ENCODE measurements at regions not wholly inside any gene's neighbourhood (a gene's known extent, or its start where the extent isn't known, plus 50 kb on each side); places are given as distances from the start of the nearest gene placed in this dataset.

- Histone ChIP-seq H3K9me3 (ENCODE audit: control insufficient read depth, low read length) (no peaks in the 10 kb centered on the region), H3K4me1 (ENCODE audit: control insufficient read depth, insufficient read depth, low read length, poor library complexity, severe bottlenecking) (no peaks in the 10 kb centered on the region), H3K27me3 (replicated peaks; ENCODE audit: control insufficient read depth, insufficient read depth, low read length, poor library complexity, severe bottlenecking) (no peaks in the 10 kb centered on the region), H3K27ac (ENCODE audit: insufficient read depth, low read length, poor library complexity, severe bottlenecking) (no peak overlapping the region), H3K4me3 (ENCODE audit: insufficient read depth, low read depth, low read length, poor library complexity, severe bottlenecking) (no peak overlapping the region), H3K36me3 (ENCODE audit: control insufficient read depth, insufficient read depth, low read length) (no peaks in the 10 kb centered on the region)
- DNase-seq = no peak
Observed at GRCh38 chr18:39529358-39529757, 1963.8 kb upstream of the CELF4 start.

GRCh38 chr18:39527465-39527864 is 1961.9 kb upstream of the CELF4 start:
- DNase-seq = no peak
- no peak overlapping the region for H3K4me3 ChIP-seq (ENCODE audit: insufficient read depth, low read depth, low read length, poor library complexity, severe bottlenecking)
- no peaks in the 10 kb centered on the region for H3K27me3 ChIP-seq (replicated peaks; ENCODE audit: control insufficient read depth, insufficient read depth, low read length, poor library complexity, severe bottlenecking)
- H3K4me1 ChIP-seq (ENCODE audit: control insufficient read depth, insufficient read depth, low read length, poor library complexity, severe bottlenecking) = no peaks in the 10 kb centered on the region
- H3K36me3 ChIP-seq (ENCODE audit: control insufficient read depth, insufficient read depth, low read length) = no peaks in the 10 kb centered on the region
- H3K9me3 ChIP-seq (ENCODE audit: control insufficient read depth, low read length) = no peaks in the 10 kb centered on the region
- H3K27ac ChIP-seq (ENCODE audit: insufficient read depth, low read length, poor library complexity, severe bottlenecking) = no peak overlapping the region

DNA sequence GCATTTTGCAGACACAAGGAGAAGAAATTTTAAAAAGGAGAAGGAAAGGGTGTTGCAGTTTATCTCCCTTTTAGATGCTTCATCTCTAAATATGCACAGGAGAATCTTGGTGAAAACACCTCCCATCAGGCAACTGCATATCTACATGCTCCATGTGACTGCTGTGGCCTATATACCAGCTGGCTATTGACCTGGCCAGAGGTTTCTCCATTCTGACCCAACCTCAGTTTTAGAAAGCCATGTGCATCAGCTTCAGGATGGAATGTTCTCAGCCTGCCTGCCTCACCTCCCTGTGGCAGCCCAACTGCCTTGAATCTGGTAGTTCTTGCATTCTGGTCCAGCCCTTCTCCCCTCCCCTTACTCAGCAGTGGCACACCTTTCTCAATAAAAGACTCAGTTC is 1958.8 kb upstream of the CELF4 start:
- Histone ChIP-seq H3K4me3 (ENCODE audit: insufficient read depth, low read depth, low read length, poor library complexity, severe bottlenecking) (no peak overlapping the region), H3K27ac (ENCODE audit: insufficient read depth, low read length, poor library complexity, severe bottlenecking) (no peak overlapping the region), H3K9me3 (ENCODE audit: control insufficient read depth, low read length) (no peaks in the 10 kb centered on the region), H3K27me3 (replicated peaks; ENCODE audit: control insufficient read depth, insufficient read depth, low read length, poor library complexity, severe bottlenecking) (no peaks in the 10 kb centered on the region), H3K36me3 (ENCODE audit: control insufficient read depth, insufficient read depth, low read length) (no peaks in the 10 kb centered on the region), H3K4me1 (ENCODE audit: control insufficient read depth, insufficient read depth, low read length, poor library complexity, severe bottlenecking) (no peaks in the 10 kb centered on the region)
- DNase-seq = no peak

GRCh38 chr18:39523281-39523680 is 1957.7 kb upstream of the CELF4 start:
- H3K4me1 ChIP-seq (ENCODE audit: control insufficient read depth, insufficient read depth, low read length, poor library complexity, severe bottlenecking) = no peaks in the 10 kb centered on the region
- H3K36me3 ChIP-seq (ENCODE audit: control insufficient read depth, insufficient read depth, low read length) = no peaks in the 10 kb centered on the region
- no peaks in the 10 kb centered on the region for H3K27me3 ChIP-seq (replicated peaks; ENCODE audit: control insufficient read depth, insufficient read depth, low read length, poor library complexity, severe bottlenecking)
- H3K27ac ChIP-seq (ENCODE audit: insufficient read depth, low read length, poor library complexity, severe bottlenecking) = no peak overlapping the region
- no peak for DNase-seq
- no peak overlapping the region for H3K4me3 ChIP-seq (ENCODE audit: insufficient read depth, low read depth, low read length, poor library complexity, severe bottlenecking)
- H3K9me3 ChIP-seq (ENCODE audit: control insufficient read depth, low read length) = no peaks in the 10 kb centered on the region

GRCh38 chr18:39521164-39521563 is 1955.6 kb upstream of the CELF4 start:
- no peak overlapping the region for H3K27ac ChIP-seq (ENCODE audit: insufficient read depth, low read length, poor library complexity, severe bottlenecking)
- H3K4me1 ChIP-seq (ENCODE audit: control insufficient read depth, insufficient read depth, low read length, poor library complexity, severe bottlenecking) = no peaks in the 10 kb centered on the region
- no peaks in the 10 kb centered on the region for H3K27me3 ChIP-seq (replicated peaks; ENCODE audit: control insufficient read depth, insufficient read depth, low read length, poor library complexity, severe bottlenecking)
- H3K36me3 ChIP-seq (ENCODE audit: control insufficient read depth, insufficient read depth, low read length) = no peaks in the 10 kb centered on the region
- no peaks in the 10 kb centered on the region for H3K9me3 ChIP-seq (ENCODE audit: control insufficient read depth, low read length)
- no peak overlapping the region for H3K4me3 ChIP-seq (ENCODE audit: insufficient read depth, low read depth, low read length, poor library complexity, severe bottlenecking)
- DNase-seq = no peak

DNA sequence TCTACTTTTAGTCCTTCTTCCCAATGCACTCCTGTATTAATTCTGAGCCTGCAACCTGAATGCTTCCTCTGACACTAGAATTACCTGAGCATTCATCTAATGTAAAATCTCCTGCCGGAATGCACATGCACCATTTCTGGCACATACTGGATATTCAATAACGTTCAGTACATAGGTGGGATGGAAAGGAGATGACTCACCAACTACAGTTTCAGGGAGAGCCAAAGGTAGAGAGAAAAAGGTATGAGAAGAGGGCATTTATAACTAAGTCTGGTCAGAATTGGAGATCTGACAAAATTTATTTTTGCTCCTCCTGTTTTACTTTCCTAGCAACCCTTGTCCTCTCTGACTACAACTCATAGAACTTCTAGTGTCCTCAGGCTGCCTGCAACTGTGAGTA is 1954.1 kb upstream of the CELF4 start:
- Histone ChIP-seq H3K36me3 (ENCODE audit: control insufficient read depth, insufficient read depth, low read length) (no peaks in the 10 kb centered on the region), H3K4me3 (ENCODE audit: insufficient read depth, low read depth, low read length, poor library complexity, severe bottlenecking) (no peak overlapping the region), H3K27me3 (replicated peaks; ENCODE audit: control insufficient read depth, insufficient read depth, low read length, poor library complexity, severe bottlenecking) (no peaks in the 10 kb centered on the region), H3K4me1 (ENCODE audit: control insufficient read depth, insufficient read depth, low read length, poor library complexity, severe bottlenecking) (no peaks in the 10 kb centered on the region), H3K27ac (ENCODE audit: insufficient read depth, low read length, poor library complexity, severe bottlenecking) (no peak overlapping the region), H3K9me3 (ENCODE audit: control insufficient read depth, low read length) (no peaks in the 10 kb centered on the region)
- DNase-seq = no peak

DNA sequence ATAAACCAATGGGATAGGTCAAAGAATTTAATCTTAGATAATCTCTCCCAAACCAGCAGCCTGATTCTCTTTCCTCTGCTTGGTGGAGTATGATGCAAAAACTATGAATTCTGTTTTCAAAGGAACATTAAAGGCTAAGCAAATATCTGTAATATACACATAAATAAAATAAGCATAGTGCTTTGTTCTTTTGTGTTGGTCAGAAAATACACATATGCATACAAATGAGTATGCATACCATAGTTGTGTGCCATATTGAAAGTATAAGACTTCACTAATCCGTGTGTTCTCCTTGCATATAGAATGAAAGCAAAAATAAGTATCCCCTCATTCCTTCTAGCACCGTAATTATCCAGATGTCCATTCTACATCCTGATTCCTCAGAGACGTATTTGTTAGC is 1949.7 kb upstream of the CELF4 start:
- Histone ChIP-seq H3K4me3 (ENCODE audit: insufficient read depth, low read depth, low read length, poor library complexity, severe bottlenecking) (no peak overlapping the region), H3K36me3 (ENCODE audit: control insufficient read depth, insufficient read depth, low read length) (no peaks in the 10 kb centered on the region), H3K9me3 (ENCODE audit: control insufficient read depth, low read length) (no peaks in the 10 kb centered on the region), H3K27me3 (replicated peaks; ENCODE audit: control insufficient read depth, insufficient read depth, low read length, poor library complexity, severe bottlenecking) (no peaks in the 10 kb centered on the region), H3K27ac (ENCODE audit: insufficient read depth, low read length, poor library complexity, severe bottlenecking) (no peak overlapping the region), H3K4me1 (ENCODE audit: control insufficient read depth, insufficient read depth, low read length, poor library complexity, severe bottlenecking) (no peaks in the 10 kb centered on the region)
- DNase-seq = no peak

- Histone ChIP-seq H3K4me3 (ENCODE audit: insufficient read depth, low read depth, low read length, poor library complexity, severe bottlenecking) (no peak overlapping the region), H3K27me3 (replicated peaks; ENCODE audit: control insufficient read depth, insufficient read depth, low read length, poor library complexity, severe bottlenecking) (no peaks in the 10 kb centered on the region), H3K9me3 (ENCODE audit: control insufficient read depth, low read length) (no peaks in the 10 kb centered on the region), H3K4me1 (ENCODE audit: control insufficient read depth, insufficient read depth, low read length, poor library complexity, severe bottlenecking) (no peaks in the 10 kb centered on the region), H3K36me3 (ENCODE audit: control insufficient read depth, insufficient read depth, low read length) (no peaks in the 10 kb centered on the region), H3K27ac (ENCODE audit: insufficient read depth, low read length, poor library complexity, severe bottlenecking) (no peak overlapping the region)
- DNase-seq = no peak
Observed at GRCh38 chr18:39513186-39513585, 1947.6 kb upstream of the CELF4 start.

GRCh38 chr18:39506581-39507330 is 1941.2 kb upstream of the CELF4 start:
- no peak for DNase-seq
- Histone ChIP-seq H3K4me3 (ENCODE audit: insufficient read depth, low read depth, low read length, poor library complexity, severe bottlenecking) (no peak overlapping the region), H3K27me3 (replicated peaks; ENCODE audit: control insufficient read depth, insufficient read depth, low read length, poor library complexity, severe bottlenecking) (no peaks in the 10 kb centered on the region), H3K27ac (ENCODE audit: insufficient read depth, low read length, poor library complexity, severe bottlenecking) (no peak overlapping the region), H3K9me3 (ENCODE audit: control insufficient read depth, low read length) (no peaks in the 10 kb centered on the region), H3K36me3 (ENCODE audit: control insufficient read depth, insufficient read depth, low read length) (no peaks in the 10 kb centered on the region), H3K4me1 (ENCODE audit: control insufficient read depth, insufficient read depth, low read length, poor library complexity, severe bottlenecking) (no peaks in the 10 kb centered on the region)

DNA sequence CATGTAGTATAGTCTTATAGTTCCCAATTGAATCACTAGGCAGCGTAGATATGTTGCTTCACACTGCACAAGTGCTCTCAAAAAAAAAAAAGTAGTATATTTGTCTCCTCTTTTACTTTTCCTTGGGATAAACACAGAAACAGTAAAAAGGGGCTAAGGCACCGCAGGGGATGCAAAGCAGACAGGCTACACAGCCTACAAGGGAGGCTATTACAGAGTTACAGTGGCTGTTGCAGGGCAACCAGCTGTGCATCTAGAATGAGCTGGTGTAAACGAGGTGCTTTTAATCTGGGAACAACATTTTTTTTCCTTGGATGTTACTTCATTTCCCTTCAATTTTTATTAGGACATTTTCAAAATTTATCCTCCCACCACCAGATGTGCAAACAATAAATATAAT is 1934.7 kb upstream of the CELF4 start:
- Histone ChIP-seq H3K27me3 (replicated peaks; ENCODE audit: control insufficient read depth, insufficient read depth, low read length, poor library complexity, severe bottlenecking) (no peaks in the 10 kb centered on the region), H3K9me3 (ENCODE audit: control insufficient read depth, low read length) (no peaks in the 10 kb centered on the region), H3K36me3 (ENCODE audit: control insufficient read depth, insufficient read depth, low read length) (no peaks in the 10 kb centered on the region), H3K4me1 (ENCODE audit: control insufficient read depth, insufficient read depth, low read length, poor library complexity, severe bottlenecking) (no peaks in the 10 kb centered on the region), H3K4me3 (ENCODE audit: insufficient read depth, low read depth, low read length, poor library complexity, severe bottlenecking) (no peak overlapping the region), H3K27ac (ENCODE audit: insufficient read depth, low read length, poor library complexity, severe bottlenecking) (no peak overlapping the region)
- DNase-seq = no peak

Measured in effector memory CD4-positive, alpha-beta T cell (primary cell).